IMR-90 (cell line): ENCODE measurements at regions not wholly inside any gene's neighbourhood (a gene's known extent, or its start where the extent isn't known, plus 50 kb on each side); places are given as distances from the start of the nearest gene placed in this dataset.
A peak's percentile ranks its signal among the peaks of the same experiment; 100 is the strongest.

ENCODE experiments used
- ATAC-seq: fragments of 200-7000 bp; cut with Tn5 transposase; 2 replicates; pipeline ENCODE4 v1.9.1; 2020; ENCODE audit warnings: low read depth, mild to moderate bottlenecking, moderate library complexity
- BruUV-seq: library from RNA; stranded (reverse); fragments of 400-500 nt; replicated peaks from 2 replicates; lab custom pipeline; 2021; lab: Mats Ljungman, UMichigan
- CTCF ChIA-PET: fragments of 300-600 bp; formaldehyde crosslinking; extraction: SDS; loops from one replicate; lab custom pipeline; 2021; ENCODE audit warnings: antibody characterized with exemption; lab: Yijun Ruan, JAX
- POLR2A ChIA-PET: fragments of 300-600 bp; sonication (Branson Sonifier 250); formaldehyde crosslinking; loops from one replicate; lab custom pipeline; 2022; ENCODE audit warnings: antibody characterized with exemption; ENCODE audit not compliant: unreplicated experiment; lab: Charles Lee
- DNase-seq: peaks from one replicate; pipeline ENCODE4 v3.0.0; 2013
- H2AFZ ChIP-seq: replicated peaks from 2 replicates; pipeline ENCODE3; 2013; ENCODE audit warnings: low read length, mild to moderate bottlenecking; ENCODE audit not compliant: poor library complexity
- H2AK5ac ChIP-seq: 2 replicates; pipeline ENCODE4 v1.6.1; 2013; ENCODE audit warnings: low read depth, low read length, inconsistent platforms
- H2AK9ac ChIP-seq: replicated peaks from 2 replicates; pipeline ENCODE3; 2013; ENCODE audit warnings: mild to moderate bottlenecking, low read depth, low read length, moderate library complexity; ENCODE audit not compliant: poor library complexity
- H2BK120ac ChIP-seq: 2 replicates; pipeline ENCODE4 v1.6.1; 2013; ENCODE audit warnings: low read depth, low read length, inconsistent platforms
- H2BK15ac ChIP-seq: 3 replicates; pipeline ENCODE4 v1.6.1; 2013; ENCODE audit warnings: low read depth, low read length, inconsistent platforms
- H2BK20ac ChIP-seq: 2 replicates; pipeline ENCODE4 v1.6.1; 2013; ENCODE audit warnings: low read depth, mild to moderate bottlenecking, inconsistent platforms, low read length, moderate library complexity
- H2BK5ac ChIP-seq: 2 replicates; pipeline ENCODE4 v1.6.1; 2013; ENCODE audit warnings: mild to moderate bottlenecking, low read depth, low read length, inconsistent platforms; ENCODE audit not compliant: poor library complexity, severe bottlenecking
- H3K14ac ChIP-seq: replicated peaks from 2 replicates; pipeline ENCODE4 v1.6.1; 2013; ENCODE audit warnings: low read depth, low read length, inconsistent platforms
- H3K18ac ChIP-seq: 2 replicates; pipeline ENCODE4 v1.6.1; 2013; ENCODE audit warnings: low read depth, low read length, control low read depth
- H3K23ac ChIP-seq: 2 replicates; pipeline ENCODE4 v1.6.1; 2013; ENCODE audit warnings: low read depth, low read length, inconsistent platforms
- H3K27ac ChIP-seq: 2 replicates; pipeline ENCODE4 v1.5.1; 2013; ENCODE audit warnings: mild to moderate bottlenecking, control low read depth, low read length; ENCODE audit not compliant: insufficient read depth
- H3K27me3 ChIP-seq: 2 replicates; pipeline ENCODE4 v1.6.1; 2013; ENCODE audit warnings: low read length; ENCODE audit not compliant: control insufficient read depth, insufficient read depth
- H3K36me3 ChIP-seq: 2 replicates; pipeline ENCODE4 v1.6.1; 2013; ENCODE audit warnings: low read length, mixed read lengths; ENCODE audit not compliant: control insufficient read depth, insufficient read depth
- H3K4ac ChIP-seq: 2 replicates; pipeline ENCODE4 v1.6.1; 2013; ENCODE audit warnings: low read depth, low read length, inconsistent platforms
- H3K4me1 ChIP-seq: 2 replicates; pipeline ENCODE4 v1.6.1; 2013; ENCODE audit warnings: low read length, mixed read lengths; ENCODE audit not compliant: control insufficient read depth, insufficient read depth
- H3K4me2 ChIP-seq: 2 replicates; pipeline ENCODE4 v1.6.1; 2013; ENCODE audit warnings: low read depth, mild to moderate bottlenecking, control low read depth, low read length, moderate library complexity
- H3K4me3 ChIP-seq: 2 replicates; pipeline ENCODE4 v1.5.1; 2013; ENCODE audit warnings: low read depth, mild to moderate bottlenecking, control low read depth, low read length, moderate library complexity; ENCODE audit not compliant: insufficient read depth
- H3K56ac ChIP-seq: 2 replicates; pipeline ENCODE4 v1.6.1; 2013; ENCODE audit warnings: low read length, inconsistent platforms; ENCODE audit not compliant: insufficient read depth; ENCODE audit errors: extremely low read depth
- H3K79me1 ChIP-seq, 2 experiments: 2 replicates each; pipeline ENCODE4 v1.6.1; 2013; ENCODE audit warnings: low read length in 2 of 2, inconsistent platforms in 1 of 2, low read depth in 1 of 2
- H3K9ac ChIP-seq: 2 replicates; pipeline ENCODE4 v1.6.1; 2013; ENCODE audit warnings: low read depth, low read length, control low read depth
- H3K9me1 ChIP-seq: 2 replicates; pipeline ENCODE4 v1.6.1; 2013; ENCODE audit warnings: low read length, inconsistent platforms; ENCODE audit not compliant: insufficient read depth
- H3K9me3 ChIP-seq: 2 replicates; pipeline ENCODE4 v1.6.1; 2013; ENCODE audit warnings: low read length; ENCODE audit not compliant: control insufficient read depth, insufficient read depth
- H4K20me1 ChIP-seq: 2 replicates; pipeline ENCODE4 v1.6.1; 2013; ENCODE audit warnings: low read length, inconsistent platforms; ENCODE audit not compliant: insufficient read depth
- H4K5ac ChIP-seq: 2 replicates; pipeline ENCODE4 v1.6.1; 2013; ENCODE audit warnings: mild to moderate bottlenecking, low read depth, low read length, control low read depth
- H4K8ac ChIP-seq, 2 experiments: 2 replicates each; pipeline ENCODE4 v1.6.1; 2013; ENCODE audit warnings: low read depth in 2 of 2, low read length in 2 of 2, control low read depth in 1 of 2, inconsistent platforms in 1 of 2
- H4K91ac ChIP-seq: 2 replicates; pipeline ENCODE4 v1.6.1; 2013; ENCODE audit warnings: low read depth, low read length, inconsistent platforms; ENCODE audit not compliant: insufficient read depth
- CEBPB ChIP-seq: IDR thresholded peaks from 2 replicates; pipeline ENCODE4 v1.6.1; 2012; ENCODE audit warnings: low read depth, low read length, improper control_type of control experiment
- CHD1 ChIP-seq: IDR thresholded peaks from 2 replicates; pipeline ENCODE4 v1.6.1; 2012; ENCODE audit warnings: low read depth, low read length, improper control_type of control experiment
- FOS ChIP-seq: fragments of 150-350 bp; IDR thresholded peaks from 2 replicates; pipeline ENCODE4 v1.6.1; 2016; ENCODE audit warnings: low read depth, low read length
- MAZ ChIP-seq: IDR thresholded peaks from 2 replicates; pipeline ENCODE4 v1.6.1; 2012; ENCODE audit warnings: low read depth, mild to moderate bottlenecking, low read length, improper control_type of control experiment, moderate library complexity, borderline replicate concordance
- NFE2L2 ChIP-seq: fragments of 150-350 bp; IDR thresholded peaks from 2 replicates; pipeline ENCODE4 v1.6.1; 2016; ENCODE audit warnings: low read depth, mild to moderate bottlenecking, low read length
- RAD21 ChIP-seq: IDR thresholded peaks from 2 replicates; pipeline ENCODE4 v1.6.1; 2012; ENCODE audit warnings: low read length, improper control_type of control experiment
- RCOR1 ChIP-seq: IDR thresholded peaks from 2 replicates; pipeline ENCODE4 v1.6.1; 2012; ENCODE audit warnings: mild to moderate bottlenecking, low read length, improper control_type of control experiment; ENCODE audit not compliant: insufficient replicate concordance
- RFX5 ChIP-seq: IDR thresholded peaks from 2 replicates; pipeline ENCODE4 v1.8.0; 2012; ENCODE audit warnings: low read depth, mild to moderate bottlenecking, low read length, moderate library complexity
- SMC3 ChIP-seq: fragments of 150-350 bp; IDR thresholded peaks from 2 replicates; pipeline ENCODE4 v1.6.1; 2016; ENCODE audit warnings: low read depth, mild to moderate bottlenecking, antibody characterized with exemption, low read length, moderate library complexity
- WGBS, 2 experiments: methylation state at CpG; one replicate each; pipeline versions ENCODE4 v1.1.5 to v1.1.7; 2013; ENCODE audit warnings: missing lambda C conversion rate in 2 of 2; ENCODE audit not compliant: insufficient read length in 1 of 2; ENCODE audit errors: extremely low coverage in 2 of 2; 5-methylcytosine and 5-hydroxymethylcytosine counted together
- dilution Hi-C: fragments of 300-500 bp; cut with HindIII; formaldehyde crosslinking; loops from one replicate; pipeline ENCODE4 v1.14.3; 2018; ENCODE audit warnings: low sequenced_read_pairs; ENCODE audit not compliant: unreplicated experiment
- in situ Hi-C: fragments of 300-500 bp; cut with MboI; formaldehyde crosslinking; loops from 3 replicates; pipeline ENCODE4 v1.14.3; 2019; ENCODE audit warnings: low sequenced_read_pairs, inconsistent platforms, mixed read lengths
- intact Hi-C: fragments of 100-400 bp; cut with micrococcal nuclease; formaldehyde crosslinking; loops from 2 replicates; pipeline ENCODE4 v1.10.0; 2022
- TF ChIP-seq, protein P1 (sequence below): conservative IDR thresholded peaks from 2 replicates; pipeline ENCODE4 v1.5.1; 2012; ENCODE audit warnings: mild to moderate bottlenecking, low read depth, low read length, improper control_type of control experiment
- TF ChIP-seq, protein P2 (sequence below): fragments of 150-350 bp; IDR thresholded peaks from 2 replicates; pipeline ENCODE4 v1.6.1; 2017; ENCODE audit warnings: mild to moderate bottlenecking, antibody characterized with exemption, low read length, low read depth

DNA sequence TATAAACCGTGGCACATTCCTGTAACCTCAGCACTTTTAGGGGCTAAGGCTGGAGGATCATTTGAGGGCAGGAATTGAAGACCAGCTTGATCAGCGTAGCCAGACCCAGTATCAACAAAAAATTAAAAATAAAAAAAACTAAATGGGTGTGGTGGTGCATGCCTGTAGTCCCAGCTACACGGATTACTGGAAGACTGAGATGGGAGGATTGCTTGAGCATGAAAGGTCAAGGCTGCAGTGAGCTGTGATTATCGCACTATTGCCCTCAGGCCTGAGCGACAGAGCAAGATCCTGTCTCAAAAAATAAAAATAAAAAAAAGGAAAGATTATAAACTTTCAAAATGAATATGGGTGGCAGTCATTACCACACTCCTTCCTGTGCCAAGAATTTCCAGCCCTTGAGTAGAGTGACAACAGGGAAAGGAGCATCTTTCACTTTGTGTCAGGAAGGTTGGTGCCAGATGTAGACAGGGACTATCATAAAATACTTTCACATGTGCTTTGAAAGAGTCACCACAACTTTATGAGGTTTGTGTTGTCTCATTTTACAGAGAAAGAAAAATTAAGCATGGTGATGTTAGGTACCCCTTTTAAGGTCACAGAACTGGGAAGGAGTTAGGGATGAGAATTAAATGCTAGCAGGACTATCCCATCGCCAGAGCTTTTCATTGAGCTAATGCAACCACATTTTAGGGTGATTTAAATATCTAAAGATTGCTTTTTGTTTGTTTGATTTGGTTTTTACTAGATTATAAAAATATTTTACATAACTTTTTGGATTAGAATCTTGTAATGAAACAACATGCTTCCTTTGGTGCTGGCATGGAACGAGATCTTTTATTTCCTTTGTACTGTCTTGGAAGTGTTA, 1617.4 kb upstream of the ACVR2A start:
- H3K4ac ChIP-seq = no peak overlapping the region
- H4K20me1 ChIP-seq = no peaks in the 10 kb centered on the region
- no peaks in the 10 kb centered on the region for H3K27me3 ChIP-seq
- no TSS peak for BruUV-seq
- in situ Hi-C loops = no loop called here
- no peak overlapping the region for H2AK9ac ChIP-seq
- no peaks in the 10 kb centered on the region for H3K79me1 ChIP-seq
- no peak overlapping the region for H3K56ac ChIP-seq
- H3K23ac ChIP-seq = no peak overlapping the region
- intact Hi-C loops = no loop called here
- H2BK20ac ChIP-seq = peak overlapping the region; percentile 17; the same call in 1 of the 2 replicates
- no peak overlapping the region for H2BK15ac ChIP-seq
- H3K4me1 ChIP-seq = 0 out of 2 replicates have a peak, but pooled peaks cover 2% of the 10 kb centered on the region
- DNase-seq (no peak), ATAC-seq (no peak)
- ChIA-PET CTCF (no interaction called here), POLR2A (no interaction called here)
- TF ChIP-seq FOS (no peak), CHD1 (no peak), NFE2L2 (no peak), CEBPB (no peak), MAZ (no peak), SMC3 (no peak), RCOR1 (no peak), RFX5 (no peak), RAD21 (no peak)
- TF ChIP-seq, protein P1, sequence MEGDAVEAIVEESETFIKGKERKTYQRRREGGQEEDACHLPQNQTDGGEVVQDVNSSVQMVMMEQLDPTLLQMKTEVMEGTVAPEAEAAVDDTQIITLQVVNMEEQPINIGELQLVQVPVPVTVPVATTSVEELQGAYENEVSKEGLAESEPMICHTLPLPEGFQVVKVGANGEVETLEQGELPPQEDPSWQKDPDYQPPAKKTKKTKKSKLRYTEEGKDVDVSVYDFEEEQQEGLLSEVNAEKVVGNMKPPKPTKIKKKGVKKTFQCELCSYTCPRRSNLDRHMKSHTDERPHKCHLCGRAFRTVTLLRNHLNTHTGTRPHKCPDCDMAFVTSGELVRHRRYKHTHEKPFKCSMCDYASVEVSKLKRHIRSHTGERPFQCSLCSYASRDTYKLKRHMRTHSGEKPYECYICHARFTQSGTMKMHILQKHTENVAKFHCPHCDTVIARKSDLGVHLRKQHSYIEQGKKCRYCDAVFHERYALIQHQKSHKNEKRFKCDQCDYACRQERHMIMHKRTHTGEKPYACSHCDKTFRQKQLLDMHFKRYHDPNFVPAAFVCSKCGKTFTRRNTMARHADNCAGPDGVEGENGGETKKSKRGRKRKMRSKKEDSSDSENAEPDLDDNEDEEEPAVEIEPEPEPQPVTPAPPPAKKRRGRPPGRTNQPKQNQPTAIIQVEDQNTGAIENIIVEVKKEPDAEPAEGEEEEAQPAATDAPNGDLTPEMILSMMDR = no peak
- TF ChIP-seq, protein P2, sequence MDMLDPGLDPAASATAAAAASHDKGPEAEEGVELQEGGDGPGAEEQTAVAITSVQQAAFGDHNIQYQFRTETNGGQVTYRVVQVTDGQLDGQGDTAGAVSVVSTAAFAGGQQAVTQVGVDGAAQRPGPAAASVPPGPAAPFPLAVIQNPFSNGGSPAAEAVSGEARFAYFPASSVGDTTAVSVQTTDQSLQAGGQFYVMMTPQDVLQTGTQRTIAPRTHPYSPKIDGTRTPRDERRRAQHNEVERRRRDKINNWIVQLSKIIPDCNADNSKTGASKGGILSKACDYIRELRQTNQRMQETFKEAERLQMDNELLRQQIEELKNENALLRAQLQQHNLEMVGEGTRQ = no peak
- no peak overlapping the region for H4K5ac ChIP-seq
- H2AFZ ChIP-seq = no peak overlapping the region
- H3K14ac ChIP-seq = 0 out of 2 replicates have a peak overlapping the region, but pooled peaks have one; percentile 75
- no peaks in the 10 kb centered on the region for H3K36me3 ChIP-seq
- H3K4me2 ChIP-seq = no peak overlapping the region
- no peaks in the 10 kb centered on the region for H3K9me1 ChIP-seq
- H3K9me3 ChIP-seq = no peaks in the 10 kb centered on the region
- no peak overlapping the region for H4K8ac ChIP-seq
- no CpG with 5 or more reads among the region's 7 CpGs for WGBS, 2 experiments
- H2AK5ac ChIP-seq = no peak overlapping the region
- H4K91ac ChIP-seq = no peak overlapping the region
- no peak overlapping the region for H3K4me3 ChIP-seq
- no peak overlapping the region for H3K27ac ChIP-seq
- no peak overlapping the region for H3K18ac ChIP-seq
- no peak overlapping the region for H2BK5ac ChIP-seq
- peak overlapping the region; percentile 36; the same call in 1 of the 2 replicates for H2BK120ac ChIP-seq
- dilution Hi-C loops = no loop called here
- H3K9ac ChIP-seq = no peak overlapping the region
